Testis (tissue), 2 donors: ENCODE measurements at regions not wholly inside any gene's neighbourhood (a gene's known extent, or its start where the extent isn't known, plus 50 kb on each side); places are given as distances from the start of the nearest gene placed in this dataset.

ENCODE experiments used
- CTCF ChIP-seq, 3 experiments: fragments of 450-650 bp in 2 of 3; fragments of 200-600 bp in 1 of 3; sonication (generic) in 1 of 3; IDR thresholded peaks; one replicate each; pipeline ENCODE4 v1.5.1; 2016 to 2019; ENCODE audit warnings: antibody characterized with exemption in 3 of 3, mild to moderate bottlenecking in 2 of 3, moderate library complexity in 1 of 3
- POLR2A ChIP-seq: fragments of 450-650 bp; IDR thresholded peaks from one replicate; pipeline ENCODE4 v1.6.1; 2017; ENCODE audit warnings: antibody characterized with exemption, mild to moderate bottlenecking, moderate library complexity

GRCh38 chr2:167793725-167794124 lies 453.7 kb downstream of the STK39 start:
- TF ChIP-seq CTCF (IDR thresholded peaks at IDR 0.05) (no peak), POLR2A (no peak)
